CD8-positive, alpha-beta memory T cell (primary cell): ENCODE measurements at regions not wholly inside any gene's neighbourhood (a gene's known extent, or its start where the extent isn't known, plus 50 kb on each side); places are given as distances from the start of the nearest gene placed in this dataset.

ENCODE experiments used
- CTCF ChIA-PET: fragments of 350-600 bp; sonication (Branson Sonifier 250); formaldehyde crosslinking; loops from one replicate; lab custom pipeline; 2021; ENCODE audit warnings: antibody characterized with exemption; lab: Charles Lee
- POLR2A ChIA-PET: fragments of 350-600 bp; sonication (Branson Sonifier 250); formaldehyde crosslinking; loops from one replicate; lab custom pipeline; 2021; ENCODE audit warnings: antibody characterized with exemption; lab: Charles Lee
- DNase-seq, 5 donors: peaks; one replicate each; pipeline versions ENCODE4 v3.0.0 to v3.0.0-alpha.2; 2020 to 2022; ENCODE audit warnings: mixed read lengths in 1 of 5
- H3K27ac ChIP-seq: one replicate; pipeline ENCODE4 v1.7.0; 2013; ENCODE audit warnings: low read depth, mild to moderate bottlenecking, low read length, moderate library complexity
- H3K27me3 ChIP-seq: 2 replicates; pipeline ENCODE4 v1.7.0; 2013; ENCODE audit warnings: low read length, mild to moderate bottlenecking; ENCODE audit not compliant: insufficient read depth, poor library complexity, severe bottlenecking
- H3K36me3 ChIP-seq: 2 replicates; pipeline ENCODE4 v1.7.0; 2013; ENCODE audit warnings: mild to moderate bottlenecking, low read length, moderate library complexity; ENCODE audit not compliant: insufficient read depth
- H3K4me1 ChIP-seq: 2 replicates; pipeline ENCODE4 v1.7.0; 2013; ENCODE audit warnings: mild to moderate bottlenecking, low read length, moderate library complexity; ENCODE audit not compliant: insufficient read depth
- H3K4me3 ChIP-seq: 2 replicates; pipeline ENCODE4 v1.7.0; 2013; ENCODE audit warnings: mild to moderate bottlenecking, low read length
- H3K9me3 ChIP-seq: 2 replicates; pipeline ENCODE4 v1.7.0; 2013; ENCODE audit warnings: mild to moderate bottlenecking, low read length
- H3K27ac Mint-ChIP-seq, 8 donors: one replicate each; pipeline ENCODE4 v1.8.0; 2020 to 2021; ENCODE audit warnings: mixed read lengths in 8 of 8, mild to moderate bottlenecking in 6 of 8, inconsistent platforms in 3 of 8, moderate library complexity in 3 of 8
- H3K27me3 Mint-ChIP-seq, 2 donors: one replicate each; pipeline ENCODE4 v1.8.0; 2020 to 2021; ENCODE audit warnings: mixed read lengths in 2 of 2, mild to moderate bottlenecking in 1 of 2, moderate library complexity in 1 of 2
- H3K36me3 Mint-ChIP-seq, 3 donors: one replicate each; pipeline ENCODE4 v1.8.0; 2020 to 2021; ENCODE audit warnings: mixed read lengths in 3 of 3, inconsistent platforms in 1 of 3, mild to moderate bottlenecking in 1 of 3
- H3K4me1 Mint-ChIP-seq, 3 donors: one replicate each; pipeline ENCODE4 v1.8.0; 2020 to 2021; ENCODE audit warnings: mixed read lengths in 3 of 3, inconsistent platforms in 1 of 3, mild to moderate bottlenecking in 1 of 3
- H3K4me3 Mint-ChIP-seq, 7 donors: one replicate each; pipeline ENCODE4 v1.8.0; 2020 to 2021; ENCODE audit warnings: mixed read lengths in 7 of 7, mild to moderate bottlenecking in 6 of 7, moderate library complexity in 4 of 7, inconsistent platforms in 2 of 7
- H3K9me3 Mint-ChIP-seq, 5 donors: one replicate each; pipeline ENCODE4 v1.8.0; 2020 to 2022; ENCODE audit warnings: mixed read lengths in 5 of 5, mild to moderate bottlenecking in 3 of 5, moderate library complexity in 2 of 5, inconsistent platforms in 1 of 5

GRCh38 chr4:170256807-170257206 lies 167.1 kb upstream of the AADAT start:
- H3K4me1 ChIP-seq = no peaks in the 10 kb centered on the region
- Mint-ChIP-seq H3K36me3 (no peaks in the 10 kb centered on the region), H3K27ac (no peak overlapping the region), H3K9me3 (peaks cover 0 to 2% (median 0%) of the 10 kb centered on the region in 5 donors), H3K4me1 (no peaks in the 10 kb centered on the region), H3K4me3 (no peak overlapping the region), H3K27me3 (no peaks in the 10 kb centered on the region)
- no peak for DNase-seq
- no peaks in the 10 kb centered on the region for H3K27me3 ChIP-seq
- H3K4me3 ChIP-seq = no peak overlapping the region
- H3K9me3 ChIP-seq = no peaks in the 10 kb centered on the region
- no peak overlapping the region for H3K27ac ChIP-seq
- no peaks in the 10 kb centered on the region for H3K36me3 ChIP-seq
- ChIA-PET CTCF (no interaction called here), POLR2A (no interaction called here)

GRCh38 chr4:170248576-170248975 lies 158.8 kb upstream of the AADAT start:
- POLR2A ChIA-PET = no interaction called here
- no peaks in the 10 kb centered on the region for H3K27me3 ChIP-seq
- no peak overlapping the region for H3K27ac ChIP-seq
- H3K4me1 ChIP-seq = no peaks in the 10 kb centered on the region
- H3K9me3 Mint-ChIP-seq = peaks cover 0 to 3% (median 0%) of the 10 kb centered on the region in 5 donors
- H3K27me3 Mint-ChIP-seq = no peaks in the 10 kb centered on the region
- H3K4me3 ChIP-seq = no peak overlapping the region
- no peaks in the 10 kb centered on the region for H3K36me3 ChIP-seq
- CTCF ChIA-PET = no interaction called here
- no peaks in the 10 kb centered on the region for H3K9me3 ChIP-seq
- no peak for DNase-seq
- H3K36me3 Mint-ChIP-seq = no peaks in the 10 kb centered on the region
- no peak overlapping the region for H3K27ac Mint-ChIP-seq
- no peaks in the 10 kb centered on the region for H3K4me1 Mint-ChIP-seq
- H3K4me3 Mint-ChIP-seq = no peak overlapping the region

GRCh38 chr4:170248029-170248428 lies 158.3 kb upstream of the AADAT start:
- no peaks in the 10 kb centered on the region for H3K4me1 ChIP-seq
- no peak for DNase-seq
- H3K9me3 ChIP-seq = no peaks in the 10 kb centered on the region
- ChIA-PET POLR2A (no interaction called here), CTCF (no interaction called here)
- H3K4me3 ChIP-seq = no peak overlapping the region
- no peaks in the 10 kb centered on the region for H3K36me3 Mint-ChIP-seq
- H3K4me1 Mint-ChIP-seq = no peaks in the 10 kb centered on the region
- H3K4me3 Mint-ChIP-seq = no peak overlapping the region
- H3K27ac ChIP-seq = no peak overlapping the region
- peaks cover 0 to 3% (median 0%) of the 10 kb centered on the region in 5 donors for H3K9me3 Mint-ChIP-seq
- no peaks in the 10 kb centered on the region for H3K36me3 ChIP-seq
- no peak overlapping the region for H3K27ac Mint-ChIP-seq
- H3K27me3 Mint-ChIP-seq = no peaks in the 10 kb centered on the region
- H3K27me3 ChIP-seq = no peaks in the 10 kb centered on the region

- ChIA-PET POLR2A (no interaction called here), CTCF (no interaction called here)
- no peaks in the 10 kb centered on the region for H3K4me1 Mint-ChIP-seq
- H3K27ac ChIP-seq = no peak overlapping the region
- H3K9me3 Mint-ChIP-seq = peaks cover 0 to 3% (median 0%) of the 10 kb centered on the region in 5 donors
- H3K4me3 ChIP-seq = no peak overlapping the region
- no peaks in the 10 kb centered on the region for H3K9me3 ChIP-seq
- no peaks in the 10 kb centered on the region for H3K27me3 Mint-ChIP-seq
- H3K27me3 ChIP-seq = no peaks in the 10 kb centered on the region
- no peaks in the 10 kb centered on the region for H3K36me3 Mint-ChIP-seq
- no peak overlapping the region for H3K4me3 Mint-ChIP-seq
- no peak for DNase-seq
- H3K4me1 ChIP-seq = no peaks in the 10 kb centered on the region
- H3K27ac Mint-ChIP-seq = no peak overlapping the region
- H3K36me3 ChIP-seq = no peaks in the 10 kb centered on the region
Observed at GRCh38 chr4:170247596-170247995, 157.8 kb upstream of the AADAT start.

- no peak overlapping the region for H3K27ac Mint-ChIP-seq
- no peak overlapping the region for H3K4me3 ChIP-seq
- H3K36me3 Mint-ChIP-seq = no peaks in the 10 kb centered on the region
- no peaks in the 10 kb centered on the region for H3K36me3 ChIP-seq
- H3K9me3 ChIP-seq = no peaks in the 10 kb centered on the region
- no peaks in the 10 kb centered on the region for H3K4me1 Mint-ChIP-seq
- no peak overlapping the region for H3K4me3 Mint-ChIP-seq
- no peaks in the 10 kb centered on the region for H3K27me3 ChIP-seq
- CTCF ChIA-PET = no interaction called here
- no peak for DNase-seq
- H3K9me3 Mint-ChIP-seq = peaks cover 2 to 5% (median 3%) of the 10 kb centered on the region in 5 donors
- no peaks in the 10 kb centered on the region for H3K27me3 Mint-ChIP-seq
- H3K4me1 ChIP-seq = no peaks in the 10 kb centered on the region
- POLR2A ChIA-PET = no interaction called here
- no peak overlapping the region for H3K27ac ChIP-seq
Observed at GRCh38 chr4:170243662-170244288, 154.0 kb upstream of the AADAT start.

- H3K4me3 ChIP-seq = no peak overlapping the region
- no peaks in the 10 kb centered on the region for H3K36me3 ChIP-seq
- Mint-ChIP-seq H3K9me3 (peaks cover 0 to 5% (median 3%) of the 10 kb centered on the region in 5 donors), H3K4me1 (no peaks in the 10 kb centered on the region), H3K27ac (no peak overlapping the region), H3K4me3 (no peak overlapping the region), H3K27me3 (no peaks in the 10 kb centered on the region), H3K36me3 (no peaks in the 10 kb centered on the region)
- ChIA-PET CTCF (no interaction called here), POLR2A (no interaction called here)
- no peaks in the 10 kb centered on the region for H3K4me1 ChIP-seq
- no peaks in the 10 kb centered on the region for H3K9me3 ChIP-seq
- H3K27me3 ChIP-seq = no peaks in the 10 kb centered on the region
- no peak for DNase-seq
- no peak overlapping the region for H3K27ac ChIP-seq
Observed at GRCh38 chr4:170242471-170242870, 152.7 kb upstream of the AADAT start.

GRCh38 chr4:170234800-170235199 lies 145.0 kb upstream of the AADAT start:
- H3K4me1 ChIP-seq = no peaks in the 10 kb centered on the region
- no peaks in the 10 kb centered on the region for H3K4me1 Mint-ChIP-seq
- H3K27ac ChIP-seq = no peak overlapping the region
- no peaks in the 10 kb centered on the region for H3K36me3 Mint-ChIP-seq
- no peak overlapping the region for H3K4me3 ChIP-seq
- H3K36me3 ChIP-seq = no peaks in the 10 kb centered on the region
- no peaks in the 10 kb centered on the region for H3K27me3 ChIP-seq
- H3K4me3 Mint-ChIP-seq = no peak overlapping the region
- no peaks in the 10 kb centered on the region for H3K9me3 ChIP-seq
- H3K9me3 Mint-ChIP-seq = peaks cover 0 to 2% (median 0%) of the 10 kb centered on the region in 5 donors
- POLR2A ChIA-PET = no interaction called here
- no peak for DNase-seq
- no peak overlapping the region for H3K27ac Mint-ChIP-seq
- CTCF ChIA-PET = no interaction called here
- H3K27me3 Mint-ChIP-seq = peaks cover 0 to under 1% of the 10 kb centered on the region in 2 donors

GRCh38 chr4:170231377-170231776 lies 141.6 kb upstream of the AADAT start:
- ChIA-PET CTCF (no interaction called here), POLR2A (no interaction called here)
- no peak for DNase-seq
- Mint-ChIP-seq H3K27me3 (peaks cover 0 to 2% of the 10 kb centered on the region in 2 donors), H3K9me3 (peaks cover 0 to 2% (median 0%) of the 10 kb centered on the region in 5 donors), H3K36me3 (no peaks in the 10 kb centered on the region), H3K4me3 (no peak overlapping the region), H3K4me1 (no peaks in the 10 kb centered on the region), H3K27ac (no peak overlapping the region)
- Histone ChIP-seq H3K27me3 (no peaks in the 10 kb centered on the region), H3K4me1 (no peaks in the 10 kb centered on the region), H3K36me3 (no peaks in the 10 kb centered on the region), H3K9me3 (no peaks in the 10 kb centered on the region), H3K4me3 (no peak overlapping the region), H3K27ac (no peak overlapping the region)
